HCT116 (cell line): ENCODE measurements at regions not wholly inside any gene's neighbourhood (a gene's known extent, or its start where the extent isn't known, plus 50 kb on each side); places are given as distances from the start of the nearest gene placed in this dataset.

ENCODE experiments used
- ATAC-seq: fragments of 200-7000 bp; cut with Tn5 transposase; 2 replicates; pipeline ENCODE4 v1.9.1; 2020; ENCODE audit warnings: mild to moderate bottlenecking, moderate library complexity
- BruUV-seq: library from RNA; stranded (reverse); fragments of 400-500 nt; replicated peaks from 2 replicates; lab custom pipeline; 2021; lab: Mats Ljungman, UMichigan
- CTCF ChIA-PET: fragments of 300-600 bp; sonication (Branson Sonifier 250); formaldehyde crosslinking; loops from one replicate; lab custom pipeline; 2021; ENCODE audit warnings: antibody characterized with exemption; lab: Charles Lee
- POLR2A ChIA-PET: fragments of 300-600, 350-600 bp; sonication (Branson Sonifier 250); formaldehyde crosslinking; loops from one replicate; lab custom pipeline; 2021; ENCODE audit warnings: antibody characterized with exemption; lab: Charles Lee
- RAD21 ChIA-PET, 2 experiments: fragments of 300-600 bp; sonication (Branson Sonifier 250); formaldehyde crosslinking; loops; one replicate each; lab custom pipeline; 2023; ENCODE audit warnings: low total read pairs in 2 of 2; ENCODE audit not compliant: uncharacterized antibody in 2 of 2, unreplicated experiment in 2 of 2, low non-redundant PET in 1 of 2; lab: Charles Lee
- DNase-seq: peaks from one replicate; pipeline ENCODE4 v3.0.0-alpha.2; 2010; ENCODE audit warnings: low read depth, low spot score
- H2AFZ ChIP-seq: fragments of 200-600 bp; shearing (Covaris generic), sonication (generic); 2 replicates; pipeline ENCODE4 v1.6.1; 2017; ENCODE audit warnings: low read depth, mixed run types, mixed read lengths, antibody characterized with exemption, low read length; ENCODE audit not compliant: poor library complexity, severe bottlenecking
- H3K27ac ChIP-seq: 2 replicates; pipeline ENCODE4 v1.5.1; 2012; ENCODE audit warnings: low read depth, low read length
- H3K27me3 ChIP-seq: fragments of 200-600 bp; sonication (generic); 2 replicates; pipeline ENCODE4 v1.6.1; 2016; ENCODE audit warnings: mixed run types, low read length, mixed read lengths; ENCODE audit not compliant: insufficient read depth
- H3K36me3 ChIP-seq, 2 experiments: fragments of 200-500 bp in 1 of 2; fragments of 200-600 bp in 1 of 2; sonication (Bioruptor generic) in 1 of 2; sonication (generic) in 1 of 2; 2 replicates each; pipeline versions ENCODE4 v1.5.1 to v1.6.1; 2014 to 2016; ENCODE audit warnings: low read length in 2 of 2, inconsistent platforms in 1 of 2, mixed read lengths in 1 of 2, mixed run types in 1 of 2; ENCODE audit not compliant: insufficient read depth in 2 of 2, control insufficient read depth in 1 of 2
- H3K4me1 ChIP-seq, 2 experiments: fragments of 200-600 bp in 1 of 2; sonication (generic) in 1 of 2; 2 replicates each; pipeline versions ENCODE4 v1.5.1 to v1.6.1; 2012 to 2017; ENCODE audit warnings: low read length in 2 of 2, inconsistent platforms in 1 of 2, mild to moderate bottlenecking in 1 of 2, mixed read lengths in 1 of 2, mixed run types in 1 of 2, moderate library complexity in 1 of 2; ENCODE audit not compliant: insufficient read depth in 2 of 2, control insufficient read depth in 1 of 2
- H3K4me2 ChIP-seq: fragments of 200-600 bp; sonication (generic); 2 replicates; pipeline ENCODE4 v1.6.1; 2017; ENCODE audit warnings: mixed run types, low read length, mixed read lengths
- H3K4me3 ChIP-seq, 2 experiments: fragments of 200-600 bp in 1 of 2; sonication (generic) in 1 of 2; replicated peaks in 1 of 2; 2 replicates each; pipeline ENCODE4 v1.5.1; 2011 to 2016; ENCODE audit warnings: low read length in 2 of 2, control low read depth in 1 of 2, low read depth in 1 of 2, mild to moderate bottlenecking in 1 of 2, mixed read lengths in 1 of 2, mixed run types in 1 of 2
- H3K79me2 ChIP-seq: fragments of 200-600 bp; sonication (generic); 2 replicates; pipeline ENCODE4 v1.6.1; 2017; ENCODE audit warnings: mild to moderate bottlenecking, mixed run types, low read length, moderate library complexity, mixed read lengths; ENCODE audit not compliant: insufficient read depth
- H3K9ac ChIP-seq: fragments of 200-600 bp; sonication (generic); 2 replicates; pipeline ENCODE4 v1.6.1; 2016; ENCODE audit warnings: low read length, mixed read lengths
- H3K9me2 ChIP-seq: fragments of 200-600 bp; sonication (generic), shearing (Covaris generic); 2 replicates; pipeline ENCODE4 v1.6.1; 2017; ENCODE audit warnings: mixed run types, mild to moderate bottlenecking, moderate library complexity; ENCODE audit not compliant: insufficient read depth
- H3K9me3 ChIP-seq, 2 experiments: fragments of 200-500 bp in 1 of 2; fragments of 200-600 bp in 1 of 2; sonication (Bioruptor generic) in 1 of 2; sonication (generic) in 1 of 2; 2 replicates each; pipeline ENCODE4 v1.6.1; 2014 to 2017; ENCODE audit warnings: low read length in 2 of 2, mixed read lengths in 2 of 2, inconsistent platforms in 1 of 2, low read depth in 1 of 2, mild to moderate bottlenecking in 1 of 2, mixed run types in 1 of 2, moderate library complexity in 1 of 2; ENCODE audit not compliant: control insufficient read depth in 1 of 2, insufficient read depth in 1 of 2
- H4K20me1 ChIP-seq: fragments of 200-600 bp; sonication (generic), shearing (Covaris generic); 2 replicates; pipeline ENCODE4 v1.6.1; 2017; ENCODE audit warnings: mixed run types, mild to moderate bottlenecking, moderate library complexity; ENCODE audit not compliant: insufficient read depth
- CBX3 ChIP-seq: IDR thresholded peaks from 2 replicates; pipeline ENCODE4 v1.6.1; 2012; ENCODE audit warnings: low read depth
- CEBPB ChIP-seq: IDR thresholded peaks from 2 replicates; pipeline ENCODE4 v1.6.1; 2012; ENCODE audit warnings: low read depth
- EGR1 ChIP-seq: IDR thresholded peaks from 2 replicates; pipeline ENCODE4 v1.6.1; 2012; ENCODE audit warnings: low read depth
- ELF1 ChIP-seq: IDR thresholded peaks from 2 replicates; pipeline ENCODE4 v1.6.1; 2012; ENCODE audit warnings: low read depth, borderline replicate concordance
- EZH2 ChIP-seq: fragments of 200-600 bp; sonication (generic); IDR thresholded peaks from 2 replicates; pipeline ENCODE4 v1.6.1; 2017; ENCODE audit warnings: antibody characterized with exemption, mixed run types
- EZH2phosphoT487 ChIP-seq: fragments of 200-600 bp; IDR thresholded peaks from 2 replicates; pipeline ENCODE4 v1.6.1; 2018; ENCODE audit warnings: antibody characterized with exemption, borderline replicate concordance
- POLR2A ChIP-seq: IDR thresholded peaks from 2 replicates; pipeline ENCODE4 v1.7.0; 2011; ENCODE audit warnings: borderline replicate concordance; ENCODE audit not compliant: insufficient read depth, insufficient read length; ENCODE audit errors: extremely low read depth
- POLR2AphosphoS5 ChIP-seq: IDR thresholded peaks from 2 replicates; pipeline ENCODE4 v1.6.1; 2011; ENCODE audit warnings: mild to moderate bottlenecking, low read depth, low read length, moderate library complexity
- RAD21 ChIP-seq: IDR thresholded peaks from 2 replicates; pipeline ENCODE4 v1.6.1; 2012; ENCODE audit warnings: low read depth, mild to moderate bottlenecking
- SIN3A ChIP-seq: IDR thresholded peaks from 2 replicates; pipeline ENCODE4 v1.6.1; 2012; ENCODE audit warnings: low read depth
- SP1 ChIP-seq: IDR thresholded peaks from 2 replicates; pipeline ENCODE4 v1.6.1; 2012; ENCODE audit warnings: low read depth
- SRF ChIP-seq: IDR thresholded peaks from 2 replicates; pipeline ENCODE4 v1.6.1; 2012; ENCODE audit warnings: low read depth
- TCF7L2 ChIP-seq: IDR thresholded peaks from 2 replicates; pipeline ENCODE4 v1.7.0; 2011; ENCODE audit warnings: borderline replicate concordance, inconsistent platforms; ENCODE audit not compliant: insufficient read depth, insufficient read length; ENCODE audit errors: extremely low read depth
- YY1 ChIP-seq: IDR thresholded peaks from 2 replicates; pipeline ENCODE4 v1.6.1; 2011; ENCODE audit warnings: low read length, low read depth, moderate library complexity, mild to moderate bottlenecking; ENCODE audit not compliant: insufficient replicate concordance; ENCODE audit errors: extremely low read depth
- ZFX ChIP-seq: fragments of 450-650 bp; IDR thresholded peaks from 2 replicates; pipeline ENCODE4 v1.6.1; 2017
- intact Hi-C: fragments of 100-400 bp; cut with micrococcal nuclease; formaldehyde crosslinking; loops from 2 replicates; pipeline ENCODE4 v1.10.0; 2022
- TF ChIP-seq, protein P1 (sequence below): IDR thresholded peaks from 2 replicates; pipeline ENCODE4 v1.6.1; 2012
- TF ChIP-seq, protein P2 (sequence below), 3 experiments: fragments of 200-600 bp in 1 of 3; sonication (generic) in 1 of 3; IDR thresholded peaks in 2 of 3; conservative IDR thresholded peaks in 1 of 3; 2 replicates each; pipeline ENCODE4 v1.5.1; 2012 to 2017; ENCODE audit warnings: low read depth in 2 of 3, low read length in 2 of 3, antibody characterized with exemption in 1 of 3, borderline replicate concordance in 1 of 3, control low read depth in 1 of 3, mild to moderate bottlenecking in 1 of 3, mixed read lengths in 1 of 3, mixed run types in 1 of 3, moderate library complexity in 1 of 3; ENCODE audit not compliant: insufficient read depth in 1 of 3
- TF ChIP-seq, protein P3 (sequence below): IDR thresholded peaks from 2 replicates; pipeline ENCODE4 v1.6.1; 2011; ENCODE audit warnings: mild to moderate bottlenecking, low read length, moderate library complexity; ENCODE audit not compliant: insufficient replicate concordance; ENCODE audit errors: extremely low read depth

DNA sequence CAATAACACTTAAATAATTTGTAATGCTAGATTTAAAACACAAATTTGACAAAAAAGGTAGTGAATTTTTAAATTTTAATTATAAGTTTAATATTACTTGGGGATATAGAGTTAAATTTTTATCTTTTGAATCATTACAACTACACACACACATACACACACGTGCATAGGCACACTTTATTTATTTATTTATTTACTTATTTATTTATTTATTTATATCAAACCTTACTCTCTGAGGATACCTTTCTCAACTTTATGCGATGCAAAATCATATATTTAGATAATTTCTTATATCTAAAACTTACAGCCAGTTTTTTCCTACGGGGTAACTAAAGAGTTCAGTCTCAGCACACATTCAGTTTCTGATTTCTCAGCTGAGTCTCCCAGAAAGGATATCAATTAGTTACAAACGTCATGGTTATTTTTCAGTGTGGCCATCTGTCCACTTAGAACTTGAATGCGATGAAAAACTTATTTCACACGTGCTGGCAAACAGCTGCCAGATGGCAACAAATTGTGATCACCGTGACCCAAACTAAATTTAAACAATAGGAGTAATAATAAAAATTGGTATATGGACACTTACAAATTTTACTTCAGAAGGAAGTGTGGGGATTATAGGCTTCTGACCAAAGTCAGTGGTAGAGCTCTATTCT lies 683.1 kb upstream of the PRR20A start:
- no TSS peak for BruUV-seq
- no peaks in the 10 kb centered on the region for H3K9me2 ChIP-seq
- no peaks in the 10 kb centered on the region for H3K27me3 ChIP-seq
- no peak overlapping the region for H3K4me3 ChIP-seq
- H3K9me3 ChIP-seq = peaks cover 5 to 6% of the 10 kb centered on the region in 2 experiments; a peak in 2 of 4 replicates
- no peak for TF ChIP-seq EZH2
- TF ChIP-seq CEBPB = no peak
- TF ChIP-seq, protein P1, sequence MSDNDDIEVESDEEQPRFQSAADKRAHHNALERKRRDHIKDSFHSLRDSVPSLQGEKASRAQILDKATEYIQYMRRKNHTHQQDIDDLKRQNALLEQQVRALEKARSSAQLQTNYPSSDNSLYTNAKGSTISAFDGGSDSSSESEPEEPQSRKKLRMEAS = no peak
- no peaks in the 10 kb centered on the region; a peak in 1 of 4 replicates for H3K36me3 ChIP-seq
- H4K20me1 ChIP-seq = no peaks in the 10 kb centered on the region
- H3K9ac ChIP-seq = no peak overlapping the region
- ChIA-PET CTCF (no interaction called here), RAD21 (no interaction called here), POLR2A (no interaction called here)
- DNase-seq (no peak), ATAC-seq (no peak)
- H3K4me2 ChIP-seq = no peak overlapping the region
- no peaks in the 10 kb centered on the region for H3K4me1 ChIP-seq
- H3K27ac ChIP-seq = no peak overlapping the region
- no peak overlapping the region for H2AFZ ChIP-seq
- intact Hi-C loops = no loop called here
- no peaks in the 10 kb centered on the region for H3K79me2 ChIP-seq

DNA sequence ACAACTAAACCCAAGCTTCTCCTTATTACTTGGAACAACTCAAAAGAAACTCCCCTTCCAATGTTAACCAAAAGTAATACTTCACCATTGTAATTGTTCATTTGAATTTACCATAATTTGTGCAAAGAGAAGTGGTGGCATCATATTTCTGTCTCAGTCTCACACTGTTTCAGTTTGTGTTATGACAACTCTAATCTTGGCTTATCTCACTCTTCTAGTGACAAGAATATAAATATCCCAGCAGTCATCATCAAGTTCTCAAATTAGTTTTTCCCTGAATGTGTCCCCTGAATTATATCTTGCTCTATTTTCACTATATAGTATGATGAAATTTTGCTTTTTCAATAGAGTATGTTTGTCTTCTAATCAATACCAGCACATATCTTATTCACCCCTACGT lies 681.4 kb upstream of the PRR20A start:
- Histone ChIP-seq H3K9ac (no peak overlapping the region), H3K79me2 (no peaks in the 10 kb centered on the region), H3K36me3 (no peaks in the 10 kb centered on the region; a peak in 1 of 4 replicates), H3K27me3 (no peaks in the 10 kb centered on the region), H3K9me2 (no peaks in the 10 kb centered on the region), H3K4me1 (no peaks in the 10 kb centered on the region), H3K4me2 (no peak overlapping the region), H3K4me3 (no peak overlapping the region), H3K27ac (no peak overlapping the region), H3K9me3 (peaks cover 5 to 6% of the 10 kb centered on the region in 2 experiments; a peak in 2 of 4 replicates), H4K20me1 (no peaks in the 10 kb centered on the region), H2AFZ (no peak overlapping the region)
- TF ChIP-seq YY1 (no peak), EGR1 (no peak), CBX3 (no peak), SRF (no peak), SP1 (no peak), SIN3A (no peak), POLR2AphosphoS5 (no peak), ZFX (no peak), EZH2phosphoT487 (no peak), ELF1 (no peak), TCF7L2 (no peak), RAD21 (no peak), POLR2A (no peak), EZH2 (no peak), CEBPB (no peak)
- TF ChIP-seq, protein P2, sequence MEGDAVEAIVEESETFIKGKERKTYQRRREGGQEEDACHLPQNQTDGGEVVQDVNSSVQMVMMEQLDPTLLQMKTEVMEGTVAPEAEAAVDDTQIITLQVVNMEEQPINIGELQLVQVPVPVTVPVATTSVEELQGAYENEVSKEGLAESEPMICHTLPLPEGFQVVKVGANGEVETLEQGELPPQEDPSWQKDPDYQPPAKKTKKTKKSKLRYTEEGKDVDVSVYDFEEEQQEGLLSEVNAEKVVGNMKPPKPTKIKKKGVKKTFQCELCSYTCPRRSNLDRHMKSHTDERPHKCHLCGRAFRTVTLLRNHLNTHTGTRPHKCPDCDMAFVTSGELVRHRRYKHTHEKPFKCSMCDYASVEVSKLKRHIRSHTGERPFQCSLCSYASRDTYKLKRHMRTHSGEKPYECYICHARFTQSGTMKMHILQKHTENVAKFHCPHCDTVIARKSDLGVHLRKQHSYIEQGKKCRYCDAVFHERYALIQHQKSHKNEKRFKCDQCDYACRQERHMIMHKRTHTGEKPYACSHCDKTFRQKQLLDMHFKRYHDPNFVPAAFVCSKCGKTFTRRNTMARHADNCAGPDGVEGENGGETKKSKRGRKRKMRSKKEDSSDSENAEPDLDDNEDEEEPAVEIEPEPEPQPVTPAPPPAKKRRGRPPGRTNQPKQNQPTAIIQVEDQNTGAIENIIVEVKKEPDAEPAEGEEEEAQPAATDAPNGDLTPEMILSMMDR (IDR thresholded peaks at IDR 0.05 in 2 of 3, conservative IDR thresholded peaks at IDR 0.05 in 1 of 3; ENCODE audit: borderline replicate concordance in 1 of 3, insufficient read depth in 1 of 3, low read depth in 2 of 3, low read length in 2 of 3) = no peak
- TF ChIP-seq, protein P3, sequence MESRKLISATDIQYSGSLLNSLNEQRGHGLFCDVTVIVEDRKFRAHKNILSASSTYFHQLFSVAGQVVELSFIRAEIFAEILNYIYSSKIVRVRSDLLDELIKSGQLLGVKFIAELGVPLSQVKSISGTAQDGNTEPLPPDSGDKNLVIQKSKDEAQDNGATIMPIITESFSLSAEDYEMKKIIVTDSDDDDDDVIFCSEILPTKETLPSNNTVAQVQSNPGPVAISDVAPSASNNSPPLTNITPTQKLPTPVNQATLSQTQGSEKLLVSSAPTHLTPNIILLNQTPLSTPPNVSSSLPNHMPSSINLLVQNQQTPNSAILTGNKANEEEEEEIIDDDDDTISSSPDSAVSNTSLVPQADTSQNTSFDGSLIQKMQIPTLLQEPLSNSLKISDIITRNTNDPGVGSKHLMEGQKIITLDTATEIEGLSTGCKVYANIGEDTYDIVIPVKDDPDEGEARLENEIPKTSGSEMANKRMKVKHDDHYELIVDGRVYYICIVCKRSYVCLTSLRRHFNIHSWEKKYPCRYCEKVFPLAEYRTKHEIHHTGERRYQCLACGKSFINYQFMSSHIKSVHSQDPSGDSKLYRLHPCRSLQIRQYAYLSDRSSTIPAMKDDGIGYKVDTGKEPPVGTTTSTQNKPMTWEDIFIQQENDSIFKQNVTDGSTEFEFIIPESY = no peak
- intact Hi-C loops = no loop called here
- ChIA-PET CTCF (no interaction called here), RAD21 (no interaction called here), POLR2A (no interaction called here)
- DNase-seq (no peak), ATAC-seq (no peak)
- BruUV-seq = no TSS peak
